IMR-90 (cell line): ENCODE measurements at regions not wholly inside any gene's neighbourhood (a gene's known extent, or its start where the extent isn't known, plus 50 kb on each side); places are given as distances from the start of the nearest gene placed in this dataset.

Experiments used
- ATAC-seq: fragments of 200-7000 bp; cut with Tn5 transposase; 2 replicates; pipeline ENCODE4 v1.9.1; 2020; ENCODE audit warnings: low read depth, mild to moderate bottlenecking, moderate library complexity
- BruUV-seq: library from RNA; stranded (reverse); fragments of 400-500 nt; replicated peaks from 2 replicates; lab custom pipeline; 2021; lab: Mats Ljungman, UMichigan
- CTCF ChIA-PET: fragments of 300-600 bp; formaldehyde crosslinking; extraction: SDS; loops from one replicate; lab custom pipeline; 2021; ENCODE audit warnings: antibody characterized with exemption; lab: Yijun Ruan, JAX
- POLR2A ChIA-PET: fragments of 300-600 bp; sonication (Branson Sonifier 250); formaldehyde crosslinking; loops from one replicate; lab custom pipeline; 2022; ENCODE audit warnings: antibody characterized with exemption; ENCODE audit not compliant: unreplicated experiment; lab: Charles Lee
- DNase-seq: peaks from one replicate; pipeline ENCODE4 v3.0.0; 2013
- H2AFZ ChIP-seq: replicated peaks from 2 replicates; pipeline ENCODE3; 2013; ENCODE audit warnings: low read length, mild to moderate bottlenecking; ENCODE audit not compliant: poor library complexity
- H2AK5ac ChIP-seq: 2 replicates; pipeline ENCODE4 v1.6.1; 2013; ENCODE audit warnings: low read depth, low read length, inconsistent platforms
- H2AK9ac ChIP-seq: replicated peaks from 2 replicates; pipeline ENCODE3; 2013; ENCODE audit warnings: mild to moderate bottlenecking, low read depth, low read length, moderate library complexity; ENCODE audit not compliant: poor library complexity
- H2BK120ac ChIP-seq: 2 replicates; pipeline ENCODE4 v1.6.1; 2013; ENCODE audit warnings: low read depth, low read length, inconsistent platforms
- H2BK15ac ChIP-seq: 3 replicates; pipeline ENCODE4 v1.6.1; 2013; ENCODE audit warnings: low read depth, low read length, inconsistent platforms
- H2BK20ac ChIP-seq: 2 replicates; pipeline ENCODE4 v1.6.1; 2013; ENCODE audit warnings: low read depth, mild to moderate bottlenecking, inconsistent platforms, low read length, moderate library complexity
- H2BK5ac ChIP-seq: 2 replicates; pipeline ENCODE4 v1.6.1; 2013; ENCODE audit warnings: mild to moderate bottlenecking, low read depth, low read length, inconsistent platforms; ENCODE audit not compliant: poor library complexity, severe bottlenecking
- H3K14ac ChIP-seq: replicated peaks from 2 replicates; pipeline ENCODE4 v1.6.1; 2013; ENCODE audit warnings: low read depth, low read length, inconsistent platforms
- H3K18ac ChIP-seq: 2 replicates; pipeline ENCODE4 v1.6.1; 2013; ENCODE audit warnings: low read depth, low read length, control low read depth
- H3K23ac ChIP-seq: 2 replicates; pipeline ENCODE4 v1.6.1; 2013; ENCODE audit warnings: low read depth, low read length, inconsistent platforms
- H3K27ac ChIP-seq: 2 replicates; pipeline ENCODE4 v1.5.1; 2013; ENCODE audit warnings: mild to moderate bottlenecking, control low read depth, low read length; ENCODE audit not compliant: insufficient read depth
- H3K27me3 ChIP-seq: 2 replicates; pipeline ENCODE4 v1.6.1; 2013; ENCODE audit warnings: low read length; ENCODE audit not compliant: control insufficient read depth, insufficient read depth
- H3K36me3 ChIP-seq: 2 replicates; pipeline ENCODE4 v1.6.1; 2013; ENCODE audit warnings: low read length, mixed read lengths; ENCODE audit not compliant: control insufficient read depth, insufficient read depth
- H3K4ac ChIP-seq: 2 replicates; pipeline ENCODE4 v1.6.1; 2013; ENCODE audit warnings: low read depth, low read length, inconsistent platforms
- H3K4me1 ChIP-seq: 2 replicates; pipeline ENCODE4 v1.6.1; 2013; ENCODE audit warnings: low read length, mixed read lengths; ENCODE audit not compliant: control insufficient read depth, insufficient read depth
- H3K4me2 ChIP-seq: 2 replicates; pipeline ENCODE4 v1.6.1; 2013; ENCODE audit warnings: low read depth, mild to moderate bottlenecking, control low read depth, low read length, moderate library complexity
- H3K4me3 ChIP-seq: 2 replicates; pipeline ENCODE4 v1.5.1; 2013; ENCODE audit warnings: low read depth, mild to moderate bottlenecking, control low read depth, low read length, moderate library complexity; ENCODE audit not compliant: insufficient read depth
- H3K56ac ChIP-seq: 2 replicates; pipeline ENCODE4 v1.6.1; 2013; ENCODE audit warnings: low read length, inconsistent platforms; ENCODE audit not compliant: insufficient read depth; ENCODE audit errors: extremely low read depth
- H3K79me1 ChIP-seq, 2 experiments: 2 replicates each; pipeline ENCODE4 v1.6.1; 2013; ENCODE audit warnings: low read length in 2 of 2, inconsistent platforms in 1 of 2, low read depth in 1 of 2
- H3K9ac ChIP-seq: 2 replicates; pipeline ENCODE4 v1.6.1; 2013; ENCODE audit warnings: low read depth, low read length, control low read depth
- H3K9me1 ChIP-seq: 2 replicates; pipeline ENCODE4 v1.6.1; 2013; ENCODE audit warnings: low read length, inconsistent platforms; ENCODE audit not compliant: insufficient read depth
- H3K9me3 ChIP-seq: 2 replicates; pipeline ENCODE4 v1.6.1; 2013; ENCODE audit warnings: low read length; ENCODE audit not compliant: control insufficient read depth, insufficient read depth
- H4K20me1 ChIP-seq: 2 replicates; pipeline ENCODE4 v1.6.1; 2013; ENCODE audit warnings: low read length, inconsistent platforms; ENCODE audit not compliant: insufficient read depth
- H4K5ac ChIP-seq: 2 replicates; pipeline ENCODE4 v1.6.1; 2013; ENCODE audit warnings: mild to moderate bottlenecking, low read depth, low read length, control low read depth
- H4K8ac ChIP-seq, 2 experiments: 2 replicates each; pipeline ENCODE4 v1.6.1; 2013; ENCODE audit warnings: low read depth in 2 of 2, low read length in 2 of 2, control low read depth in 1 of 2, inconsistent platforms in 1 of 2
- H4K91ac ChIP-seq: 2 replicates; pipeline ENCODE4 v1.6.1; 2013; ENCODE audit warnings: low read depth, low read length, inconsistent platforms; ENCODE audit not compliant: insufficient read depth
- FOS ChIP-seq: fragments of 150-350 bp; IDR thresholded peaks from 2 replicates; pipeline ENCODE4 v1.6.1; 2016; ENCODE audit warnings: low read depth, low read length
- MAZ ChIP-seq: IDR thresholded peaks from 2 replicates; pipeline ENCODE4 v1.6.1; 2012; ENCODE audit warnings: low read depth, mild to moderate bottlenecking, low read length, improper control_type of control experiment, moderate library complexity, borderline replicate concordance
- MXI1 ChIP-seq: IDR thresholded peaks from 2 replicates; pipeline ENCODE4 v1.6.1; 2012; ENCODE audit warnings: low read depth, mild to moderate bottlenecking, low read length, moderate library complexity, borderline replicate concordance
- NFE2L2 ChIP-seq: fragments of 150-350 bp; IDR thresholded peaks from 2 replicates; pipeline ENCODE4 v1.6.1; 2016; ENCODE audit warnings: low read depth, mild to moderate bottlenecking, low read length
- POLR2A ChIP-seq: IDR thresholded peaks from 2 replicates; pipeline ENCODE4 v1.6.1; 2012; ENCODE audit warnings: mild to moderate bottlenecking, low read depth, low read length
- WGBS, 2 experiments: methylation state at CpG; one replicate each; pipeline versions ENCODE4 v1.1.5 to v1.1.7; 2013; ENCODE audit warnings: missing lambda C conversion rate in 2 of 2; ENCODE audit not compliant: insufficient read length in 1 of 2; ENCODE audit errors: extremely low coverage in 2 of 2; 5-methylcytosine and 5-hydroxymethylcytosine counted together
- dilution Hi-C: fragments of 300-500 bp; cut with HindIII; formaldehyde crosslinking; loops from one replicate; pipeline ENCODE4 v1.14.3; 2018; ENCODE audit warnings: low sequenced_read_pairs; ENCODE audit not compliant: unreplicated experiment
- in situ Hi-C: fragments of 300-500 bp; cut with MboI; formaldehyde crosslinking; loops from 3 replicates; pipeline ENCODE4 v1.14.3; 2019; ENCODE audit warnings: low sequenced_read_pairs, inconsistent platforms, mixed read lengths
- intact Hi-C: fragments of 100-400 bp; cut with micrococcal nuclease; formaldehyde crosslinking; loops from 2 replicates; pipeline ENCODE4 v1.10.0; 2022

- Histone ChIP-seq H4K8ac (no peak overlapping the region), H2BK15ac (no peak overlapping the region), H3K79me1 (no peaks in the 10 kb centered on the region), H3K27ac (no peak overlapping the region), H4K5ac (no peak overlapping the region), H4K20me1 (no peaks in the 10 kb centered on the region), H2AFZ (peak overlapping the region; percentile 84), H3K36me3 (no peaks in the 10 kb centered on the region), H3K27me3 (peaks cover 4% of the 10 kb centered on the region; the same call in 1 of the 2 replicates), H2BK20ac (no peak overlapping the region), H4K91ac (no peak overlapping the region), H3K4ac (no peak overlapping the region), H2AK5ac (no peak overlapping the region), H3K4me1 (no peaks in the 10 kb centered on the region), H3K4me2 (peak overlapping the region; percentile 25; the same call in 1 of the 2 replicates), H3K56ac (no peak overlapping the region), H3K4me3 (no peak overlapping the region), H3K9me1 (no peaks in the 10 kb centered on the region), H2AK9ac (no peak overlapping the region), H2BK120ac (no peak overlapping the region), H3K14ac (no peak overlapping the region), H3K9me3 (no peaks in the 10 kb centered on the region), H3K18ac (no peak overlapping the region), H3K23ac (no peak overlapping the region), H2BK5ac (no peak overlapping the region), H3K9ac (no peak overlapping the region)
- in situ Hi-C loops: no loop called here
- peak; percentile 62 for ATAC-seq
- no TSS peak for BruUV-seq
- intact Hi-C loops: no loop called here
- WGBS, 2 experiments: 4% methylated on average over 4 of the region's 54 CpGs; no CpG with 5 or more reads in 1 of the 2 experiments
- POLR2A ChIA-PET: no interaction called here
- TF ChIP-seq FOS: no peak
- no peak for TF ChIP-seq MXI1
- TF ChIP-seq POLR2A: no peak
- no peak for TF ChIP-seq MAZ
- no peak for TF ChIP-seq NFE2L2
- CTCF ChIA-PET: interaction anchor here (1.2 to 1.5 kb wide), 2 partner anchors 10 to 36 kb away, joined by 3 to 4 read pairs; no protein-coding TSS in a partner anchor
- dilution Hi-C loops: no loop called here
- peak; percentile 0 for DNase-seq
Measured at GRCh38 chr18:34158881-34159690, 65.6 kb downstream of the NOL4 start.
